Upper lobe of left lung (tissue), 4 donors: ENCODE measurements at regions not wholly inside any gene's neighbourhood (a gene's known extent, or its start where the extent isn't known, plus 50 kb on each side); places are given as distances from the start of the nearest gene placed in this dataset.

Source experiments
- EP300 ChIP-seq, 4 donors: sonication (generic); formaldehyde crosslinking; IDR thresholded peaks; one replicate each; pipeline ENCODE4 v1.5.1; 2017; ENCODE audit warnings: antibody characterized with exemption in 4 of 4, control low read depth in 2 of 4
- POLR2A ChIP-seq, 4 donors: fragments of 450-650 bp; IDR thresholded peaks; one replicate each; pipeline ENCODE4 v1.5.1; 2016 to 2017; ENCODE audit warnings: antibody characterized with exemption in 4 of 4, mild to moderate bottlenecking in 2 of 4
- POLR2AphosphoS5 ChIP-seq, 2 donors: sonication (generic); formaldehyde crosslinking; IDR thresholded peaks; one replicate each; pipeline ENCODE4 v1.5.1; 2017; ENCODE audit warnings: antibody characterized with exemption in 2 of 2
- TF ChIP-seq, protein P1 (sequence below), 6 experiments: fragments of 450-650 bp in 4 of 6; fragments of 200-600 bp in 2 of 6; sonication (generic) in 2 of 6; IDR thresholded peaks; one replicate each; pipeline ENCODE4 v1.5.1; 2016 to 2019; ENCODE audit warnings: antibody characterized with exemption in 6 of 6

DNA sequence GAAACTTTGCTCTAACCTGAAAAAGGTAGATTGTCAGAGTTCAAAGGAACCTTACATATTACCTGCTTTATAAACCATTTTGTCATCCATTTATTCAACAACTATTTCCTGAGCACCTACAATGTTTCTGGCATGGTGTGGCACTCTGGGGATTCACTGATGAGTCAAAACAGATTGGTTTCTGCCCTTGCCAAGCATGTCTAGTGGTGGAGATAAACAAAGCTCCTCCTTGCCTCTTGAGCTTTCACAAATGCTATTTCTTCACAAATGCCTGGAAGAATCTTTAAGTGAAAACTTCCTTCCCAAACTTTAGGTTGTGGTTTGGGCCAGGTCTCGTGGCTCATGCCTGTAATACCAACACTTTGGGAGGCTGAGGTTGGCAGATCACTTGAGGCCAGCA lies 85.1 kb upstream of the RELN start:
- TF ChIP-seq, protein P1, sequence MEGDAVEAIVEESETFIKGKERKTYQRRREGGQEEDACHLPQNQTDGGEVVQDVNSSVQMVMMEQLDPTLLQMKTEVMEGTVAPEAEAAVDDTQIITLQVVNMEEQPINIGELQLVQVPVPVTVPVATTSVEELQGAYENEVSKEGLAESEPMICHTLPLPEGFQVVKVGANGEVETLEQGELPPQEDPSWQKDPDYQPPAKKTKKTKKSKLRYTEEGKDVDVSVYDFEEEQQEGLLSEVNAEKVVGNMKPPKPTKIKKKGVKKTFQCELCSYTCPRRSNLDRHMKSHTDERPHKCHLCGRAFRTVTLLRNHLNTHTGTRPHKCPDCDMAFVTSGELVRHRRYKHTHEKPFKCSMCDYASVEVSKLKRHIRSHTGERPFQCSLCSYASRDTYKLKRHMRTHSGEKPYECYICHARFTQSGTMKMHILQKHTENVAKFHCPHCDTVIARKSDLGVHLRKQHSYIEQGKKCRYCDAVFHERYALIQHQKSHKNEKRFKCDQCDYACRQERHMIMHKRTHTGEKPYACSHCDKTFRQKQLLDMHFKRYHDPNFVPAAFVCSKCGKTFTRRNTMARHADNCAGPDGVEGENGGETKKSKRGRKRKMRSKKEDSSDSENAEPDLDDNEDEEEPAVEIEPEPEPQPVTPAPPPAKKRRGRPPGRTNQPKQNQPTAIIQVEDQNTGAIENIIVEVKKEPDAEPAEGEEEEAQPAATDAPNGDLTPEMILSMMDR (IDR thresholded peaks at IDR 0.05) = no peak
- no peak for TF ChIP-seq EP300 (IDR thresholded peaks at IDR 0.05)
- TF ChIP-seq POLR2A (IDR thresholded peaks at IDR 0.05) = no peak
- no peak for TF ChIP-seq POLR2AphosphoS5 (IDR thresholded peaks at IDR 0.05)
